Astrocyte of the spinal cord (primary cell): ENCODE measurements at regions not wholly inside any gene's neighbourhood (a gene's known extent, or its start where the extent isn't known, plus 50 kb on each side); places are given as distances from the start of the nearest gene placed in this dataset.

Experiments
- DNase-seq: peaks from one replicate; pipeline ENCODE4 v3.0.0; 2011; ENCODE audit warnings: low read depth, low spot score
- H3K4me3 ChIP-seq: 2 replicates; pipeline ENCODE4 v1.5.1; 2011; ENCODE audit warnings: low read depth, mild to moderate bottlenecking, low read length, moderate library complexity
- CTCF ChIP-seq: IDR thresholded peaks from 2 replicates; pipeline ENCODE4 v1.5.1; 2012; ENCODE audit warnings: low read depth, mild to moderate bottlenecking, low read length, inconsistent platforms
- in situ Hi-C: cut with HindIII; loops from 2 replicates; pipeline ENCODE4 v1.10.0; 2017; ENCODE audit warnings: low sequenced_read_pairs

DNA sequence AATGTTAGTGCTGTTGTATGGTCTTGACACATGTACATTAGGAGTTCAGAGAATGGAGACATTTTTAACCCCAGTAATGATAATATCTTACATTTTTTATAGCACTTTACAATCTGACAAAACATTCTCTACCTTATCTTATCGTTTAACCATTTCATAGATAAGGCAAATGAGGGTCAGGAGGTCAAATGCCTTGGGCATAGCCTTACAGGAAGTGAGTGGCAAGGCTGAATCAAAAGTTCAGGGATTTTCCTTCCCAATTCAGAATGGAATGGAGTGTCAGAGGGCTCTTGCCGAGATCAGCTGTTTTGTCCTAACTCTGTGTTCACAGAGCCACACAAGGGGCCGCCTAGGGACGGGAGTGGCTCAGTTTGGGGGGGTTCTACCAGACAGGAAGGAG lies 57.6 kb upstream of the AK4 start:
- TF ChIP-seq CTCF: no peak
- no peak for DNase-seq
- in situ Hi-C loops: no loop called here
- no peak overlapping the region for H3K4me3 ChIP-seq

DNA sequence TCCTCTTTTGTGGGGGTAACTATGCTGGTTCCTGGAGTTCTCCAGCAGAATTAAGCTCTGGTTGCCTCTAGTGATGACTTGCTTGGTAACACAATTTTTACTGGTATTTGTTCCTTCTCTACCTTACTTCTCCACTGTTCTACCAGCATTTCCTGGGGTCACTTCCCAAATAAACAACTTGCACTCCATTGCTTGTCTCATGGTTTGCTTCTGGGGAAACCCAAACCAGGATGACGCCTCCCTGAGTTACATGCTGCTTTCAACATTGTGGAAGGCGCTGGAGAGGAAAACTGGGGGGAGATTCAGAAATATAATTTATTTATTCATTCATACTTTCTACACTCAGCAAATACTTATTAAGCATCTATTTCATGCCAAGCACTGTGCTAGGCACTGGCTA lies 55.3 kb upstream of the AK4 start:
- no peak for DNase-seq

GRCh38 chr1:65097076-65097475 lies 50.9 kb upstream of the AK4 start:
- DNase-seq: no peak
- no peak for TF ChIP-seq CTCF
- in situ Hi-C loops: no loop called here
- H3K4me3 ChIP-seq: no peak overlapping the region

More for the DNA sequence above, 55.3 kb upstream of the AK4 start:
- in situ Hi-C loops: no loop called here
- no peak overlapping the region for H3K4me3 ChIP-seq
- no peak for TF ChIP-seq CTCF
